ENCODE measurements at regions not wholly inside any gene's neighbourhood (a gene's known extent, or its start where the extent isn't known, plus 50 kb on each side); places are given as distances from the start of the nearest gene placed in this dataset.

DNA sequence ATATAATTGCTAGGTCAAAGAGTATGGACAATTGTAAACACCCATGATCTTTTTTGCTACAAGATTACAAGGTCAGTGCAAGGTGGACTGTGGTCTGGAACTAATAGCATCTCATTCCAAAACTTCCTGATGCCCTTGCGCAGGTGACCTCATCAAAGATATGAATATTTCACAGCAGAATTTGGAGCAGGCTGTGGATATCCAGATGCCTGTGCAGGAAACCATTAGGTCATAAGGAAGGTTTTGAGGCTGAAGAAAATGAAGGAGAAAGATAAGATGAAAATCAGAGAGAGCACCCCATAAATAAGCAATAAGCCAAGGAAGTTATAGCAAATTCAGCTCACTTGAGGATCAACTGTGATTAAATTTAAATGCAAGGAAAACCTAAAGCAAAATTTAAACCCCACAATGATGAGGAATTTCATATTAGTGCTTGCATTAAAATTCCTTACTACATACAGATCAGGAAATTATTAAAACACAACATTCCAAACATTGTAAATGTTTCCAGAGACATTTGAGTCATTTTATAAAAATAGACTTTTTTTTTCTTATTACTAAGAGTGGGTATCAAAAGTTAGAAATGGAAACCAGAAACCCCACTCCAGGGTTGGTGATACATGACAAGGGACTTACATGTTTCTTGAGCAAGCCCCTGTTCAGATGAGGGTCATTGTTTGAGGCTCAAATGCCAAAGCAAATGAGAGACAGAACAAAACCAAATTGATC lies 100.7 kb upstream of the FAM9C start:
- no peak for DNase-seq

GRCh38 chrX:13142891-13143290 lies 98.5 kb upstream of the FAM9C start:
- DNase-seq, result no peak

DNA sequence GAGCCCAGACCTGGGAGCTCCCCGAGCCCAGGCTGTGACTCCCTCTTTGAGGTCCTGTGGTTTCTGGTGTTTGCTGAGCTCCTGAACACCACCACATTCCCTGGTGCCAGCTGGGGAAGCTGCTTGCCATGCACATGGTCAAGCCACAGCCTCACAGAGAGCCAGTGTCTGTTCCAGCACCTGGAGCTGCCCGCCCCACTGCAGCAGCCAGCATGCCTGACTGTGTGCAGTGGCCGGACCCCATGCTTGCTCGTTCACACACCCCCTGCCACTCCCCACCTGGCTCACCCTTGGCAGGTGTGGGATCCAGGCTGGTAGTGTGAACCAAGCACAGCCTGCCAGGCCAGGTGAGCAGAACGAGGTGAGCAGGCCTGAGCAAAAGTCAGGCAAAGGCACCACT lies 95.6 kb upstream of the FAM9C start:
- DNase-seq, result no peak

- peak; percentile 19 for DNase-seq
Observed at GRCh38 chrX:13131396-13132137, 87.1 kb upstream of the FAM9C start.

GRCh38 chrX:13130816-13131215 lies 86.4 kb upstream of the FAM9C start:
- no peak for DNase-seq

- DNase-seq, result no peak
Observed at GRCh38 chrX:13128104-13128503, 83.7 kb upstream of the FAM9C start.

GRCh38 chrX:13126775-13127174 lies 82.4 kb upstream of the FAM9C start:
- no peak for DNase-seq

GRCh38 chrX:13125188-13125587 lies 80.8 kb upstream of the FAM9C start:
- DNase-seq, result no peak

DNA sequence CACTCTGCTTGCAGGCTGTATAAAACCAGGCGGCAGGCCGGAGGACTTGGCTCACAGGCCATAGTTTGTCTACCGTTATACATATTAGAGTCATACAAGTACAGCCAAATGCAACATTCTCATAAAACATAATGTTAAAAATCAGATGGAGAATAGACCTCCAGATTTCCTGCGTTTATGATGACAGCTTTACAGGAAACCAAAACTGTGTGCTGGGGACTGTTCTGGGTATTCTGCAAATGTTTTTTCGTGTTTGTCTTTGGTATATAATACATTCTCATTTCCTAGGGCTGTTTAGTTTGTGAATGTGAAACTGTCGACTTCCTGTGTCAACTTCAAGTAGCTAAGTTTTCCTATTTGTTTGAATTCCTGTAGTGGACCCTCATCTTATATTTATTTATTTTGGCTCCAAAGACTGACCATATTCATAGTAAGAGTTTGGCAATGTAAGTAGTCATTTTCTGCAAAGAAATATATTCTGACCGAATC lies 79.5 kb upstream of the FAM9C start:
- DNase-seq, result no peak

- DNase-seq, result no peak
Observed at GRCh38 chrX:13123247-13123856, 78.9 kb upstream of the FAM9C start.

DNA sequence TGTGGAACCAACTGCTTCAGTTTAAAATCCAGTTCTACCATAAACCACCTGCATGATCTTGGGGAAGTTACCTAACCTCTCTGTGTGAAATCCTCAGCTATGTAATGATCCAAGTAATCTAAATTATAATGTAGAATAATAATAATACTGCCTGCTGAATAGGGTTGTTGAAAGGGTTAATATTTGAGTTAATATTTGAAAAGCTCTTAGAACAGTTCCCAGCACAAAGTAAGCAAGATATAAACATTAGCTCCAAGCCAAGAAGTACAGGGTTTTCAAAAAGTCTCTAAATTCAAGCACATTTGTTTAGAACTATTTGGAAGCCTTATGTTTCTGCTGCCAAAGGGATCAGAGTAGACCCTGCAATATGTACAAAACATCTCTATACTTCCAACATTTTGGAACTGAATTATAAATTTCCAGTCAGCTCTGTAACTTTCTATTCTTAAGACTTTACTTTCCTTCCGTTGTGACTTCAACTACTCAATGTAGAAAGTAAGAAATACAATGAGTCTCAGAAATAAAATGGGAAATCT lies 76.7 kb upstream of the FAM9C start:
- DNase-seq, result no peak

DNA sequence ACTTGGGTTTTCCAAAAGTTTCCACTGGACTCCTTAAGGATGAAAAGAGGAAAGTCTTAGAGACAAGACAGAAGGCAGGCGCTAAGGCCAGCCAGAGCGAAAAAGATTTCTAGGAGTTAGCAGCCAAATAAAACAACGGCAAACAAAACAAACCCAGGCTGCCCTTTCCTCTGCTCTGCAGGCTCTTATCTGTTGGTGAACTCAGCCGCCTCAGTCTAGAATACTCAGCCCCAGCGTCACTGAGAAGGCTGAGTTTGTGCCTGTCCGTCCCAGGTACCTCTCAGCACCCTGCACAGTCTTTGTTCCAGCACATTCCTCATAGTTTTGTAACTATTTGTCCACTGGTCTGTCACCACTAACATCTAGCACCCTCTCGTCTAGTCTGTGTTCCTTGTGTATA lies 75.6 kb upstream of the FAM9C start:
- no peak for DNase-seq

GRCh38 chrX:13119386-13119785 lies 75.0 kb upstream of the FAM9C start:
- no peak for DNase-seq

GRCh38 chrX:13115146-13115855 lies 70.9 kb upstream of the FAM9C start:
- DNase-seq, result no peak

- DNase-seq, result no peak
Observed at GRCh38 chrX:13112499-13112898, 68.1 kb upstream of the FAM9C start.

DNA sequence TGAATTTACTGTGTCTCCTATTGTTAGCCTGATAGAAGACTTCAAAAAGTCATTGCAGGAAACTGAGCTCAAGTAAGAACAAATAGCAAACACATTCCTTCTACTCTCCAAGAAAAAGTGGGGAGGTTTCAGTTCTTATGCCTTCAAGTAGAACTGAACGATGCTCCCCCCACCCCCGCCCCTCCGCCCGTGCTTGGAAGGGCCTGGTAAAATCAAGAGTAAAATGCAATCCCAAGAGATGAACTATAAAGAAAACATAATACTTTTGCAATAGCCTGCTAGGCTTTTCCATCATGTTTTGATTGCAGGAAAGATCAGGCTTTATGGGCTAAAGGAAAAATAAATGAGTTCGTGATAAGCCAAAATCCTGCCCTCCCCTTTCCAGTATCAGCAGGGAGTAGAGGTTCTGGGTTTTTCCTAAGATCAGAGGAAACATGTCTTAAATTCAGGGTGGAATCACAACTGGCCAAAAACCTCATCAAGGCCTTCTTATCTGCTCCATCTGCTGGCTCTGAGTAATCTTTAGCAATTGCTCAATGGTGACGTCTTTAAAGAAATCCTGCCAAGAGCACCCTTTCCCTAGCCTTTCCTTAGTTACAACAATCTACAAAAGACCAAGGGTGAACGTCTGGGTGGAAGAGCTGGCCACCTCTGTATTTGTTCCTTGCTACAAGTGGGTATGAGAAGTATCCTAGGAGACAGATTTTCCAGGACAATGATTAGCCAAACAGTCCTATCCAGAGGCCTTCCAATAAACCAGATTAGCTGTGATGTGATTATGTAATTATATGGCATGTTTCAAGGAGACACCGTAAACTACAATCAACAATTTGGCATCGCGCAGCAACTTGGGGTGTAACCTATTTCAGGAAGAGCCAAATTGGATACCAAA lies 66.3 kb upstream of the FAM9C start:
- DNase-seq, result no peak

DNA sequence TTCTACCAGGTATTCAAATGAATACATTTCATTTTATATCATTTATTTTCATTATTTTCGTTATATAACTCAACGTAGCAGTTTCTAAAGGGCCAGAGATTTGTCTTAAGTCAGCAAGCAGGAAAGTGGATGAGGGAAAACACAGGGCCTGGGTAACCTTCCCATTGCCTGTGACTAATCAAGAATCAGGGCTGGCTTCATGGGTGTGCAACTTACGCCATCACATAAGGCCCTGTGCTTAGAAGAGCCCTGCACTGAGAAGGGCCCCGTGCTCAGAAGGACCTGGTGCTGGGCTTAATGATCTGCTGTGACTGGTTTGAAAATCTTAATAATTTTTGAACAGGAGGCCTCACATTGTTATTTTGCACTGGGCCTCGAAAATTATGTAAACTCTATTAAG lies 65.4 kb upstream of the FAM9C start:
- DNase-seq, result no peak

GRCh38 chrX:13103914-13104274 lies 59.5 kb upstream of the FAM9C start:
- DNase-seq, result no peak

GRCh38 chrX:13103188-13103913 lies 58.9 kb upstream of the FAM9C start:
- DNase-seq, result no peak

DNA sequence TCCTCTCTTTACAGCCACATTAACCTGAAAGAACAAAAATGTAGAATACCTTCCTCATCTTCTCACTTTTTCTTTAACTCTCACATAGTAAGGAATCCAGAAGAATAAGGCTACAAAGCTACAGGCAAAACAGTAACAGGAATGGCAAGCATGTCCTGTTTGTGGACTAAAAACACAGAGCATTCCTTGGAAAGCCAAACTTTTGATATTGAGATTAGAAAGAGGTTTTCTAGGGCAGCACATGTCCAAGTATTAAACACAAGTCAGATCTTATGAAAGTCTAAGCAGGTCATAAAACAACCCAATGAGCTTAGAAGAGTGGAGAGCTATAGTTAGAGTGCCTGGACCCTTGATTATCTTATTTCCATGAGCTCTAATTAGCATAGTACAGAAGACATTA lies 58.2 kb upstream of the FAM9C start:
- DNase-seq, result no peak

- peak; percentile 67 for DNase-seq
Observed at GRCh38 chrX:13101441-13102139, 57.2 kb upstream of the FAM9C start.

Measured in CD4-positive, alpha-beta T cell treated with Interferon gamma for 1 hour (primary cell).